HCT116 (cell line): ENCODE measurements at regions not wholly inside any gene's neighbourhood (a gene's known extent, or its start where the extent isn't known, plus 50 kb on each side); places are given as distances from the start of the nearest gene placed in this dataset.

Experiments
- ATAC-seq: fragments of 200-7000 bp; cut with Tn5 transposase; 2 replicates; pipeline ENCODE4 v1.9.1; 2020; ENCODE audit warnings: mild to moderate bottlenecking, moderate library complexity
- BruUV-seq: library from RNA; stranded (reverse); fragments of 400-500 nt; replicated peaks from 2 replicates; lab custom pipeline; 2021; lab: Mats Ljungman, UMichigan
- CTCF ChIA-PET: fragments of 300-600 bp; sonication (Branson Sonifier 250); formaldehyde crosslinking; loops from one replicate; lab custom pipeline; 2021; ENCODE audit warnings: antibody characterized with exemption; lab: Charles Lee
- POLR2A ChIA-PET: fragments of 300-600, 350-600 bp; sonication (Branson Sonifier 250); formaldehyde crosslinking; loops from one replicate; lab custom pipeline; 2021; ENCODE audit warnings: antibody characterized with exemption; lab: Charles Lee
- RAD21 ChIA-PET, 2 experiments: fragments of 300-600 bp; sonication (Branson Sonifier 250); formaldehyde crosslinking; loops; one replicate each; lab custom pipeline; 2023; ENCODE audit warnings: low total read pairs in 2 of 2; ENCODE audit not compliant: uncharacterized antibody in 2 of 2, unreplicated experiment in 2 of 2, low non-redundant PET in 1 of 2; lab: Charles Lee
- DNase-seq: peaks from one replicate; pipeline ENCODE4 v3.0.0-alpha.2; 2010; ENCODE audit warnings: low read depth, low spot score
- H2AFZ ChIP-seq: fragments of 200-600 bp; shearing (Covaris generic), sonication (generic); 2 replicates; pipeline ENCODE4 v1.6.1; 2017; ENCODE audit warnings: low read depth, mixed run types, mixed read lengths, antibody characterized with exemption, low read length; ENCODE audit not compliant: poor library complexity, severe bottlenecking
- H3K27ac ChIP-seq: 2 replicates; pipeline ENCODE4 v1.5.1; 2012; ENCODE audit warnings: low read depth, low read length
- H3K27me3 ChIP-seq: fragments of 200-600 bp; sonication (generic); 2 replicates; pipeline ENCODE4 v1.6.1; 2016; ENCODE audit warnings: mixed run types, low read length, mixed read lengths; ENCODE audit not compliant: insufficient read depth
- H3K36me3 ChIP-seq, 2 experiments: fragments of 200-500 bp in 1 of 2; fragments of 200-600 bp in 1 of 2; sonication (Bioruptor generic) in 1 of 2; sonication (generic) in 1 of 2; 2 replicates each; pipeline versions ENCODE4 v1.5.1 to v1.6.1; 2014 to 2016; ENCODE audit warnings: low read length in 2 of 2, inconsistent platforms in 1 of 2, mixed read lengths in 1 of 2, mixed run types in 1 of 2; ENCODE audit not compliant: insufficient read depth in 2 of 2, control insufficient read depth in 1 of 2
- H3K4me1 ChIP-seq, 2 experiments: fragments of 200-600 bp in 1 of 2; sonication (generic) in 1 of 2; 2 replicates each; pipeline versions ENCODE4 v1.5.1 to v1.6.1; 2012 to 2017; ENCODE audit warnings: low read length in 2 of 2, inconsistent platforms in 1 of 2, mild to moderate bottlenecking in 1 of 2, mixed read lengths in 1 of 2, mixed run types in 1 of 2, moderate library complexity in 1 of 2; ENCODE audit not compliant: insufficient read depth in 2 of 2, control insufficient read depth in 1 of 2
- H3K4me2 ChIP-seq: fragments of 200-600 bp; sonication (generic); 2 replicates; pipeline ENCODE4 v1.6.1; 2017; ENCODE audit warnings: mixed run types, low read length, mixed read lengths
- H3K4me3 ChIP-seq, 2 experiments: fragments of 200-600 bp in 1 of 2; sonication (generic) in 1 of 2; replicated peaks in 1 of 2; 2 replicates each; pipeline ENCODE4 v1.5.1; 2011 to 2016; ENCODE audit warnings: low read length in 2 of 2, control low read depth in 1 of 2, low read depth in 1 of 2, mild to moderate bottlenecking in 1 of 2, mixed read lengths in 1 of 2, mixed run types in 1 of 2
- H3K79me2 ChIP-seq: fragments of 200-600 bp; sonication (generic); 2 replicates; pipeline ENCODE4 v1.6.1; 2017; ENCODE audit warnings: mild to moderate bottlenecking, mixed run types, low read length, moderate library complexity, mixed read lengths; ENCODE audit not compliant: insufficient read depth
- H3K9ac ChIP-seq: fragments of 200-600 bp; sonication (generic); 2 replicates; pipeline ENCODE4 v1.6.1; 2016; ENCODE audit warnings: low read length, mixed read lengths
- H3K9me2 ChIP-seq: fragments of 200-600 bp; sonication (generic), shearing (Covaris generic); 2 replicates; pipeline ENCODE4 v1.6.1; 2017; ENCODE audit warnings: mixed run types, mild to moderate bottlenecking, moderate library complexity; ENCODE audit not compliant: insufficient read depth
- H3K9me3 ChIP-seq, 2 experiments: fragments of 200-500 bp in 1 of 2; fragments of 200-600 bp in 1 of 2; sonication (Bioruptor generic) in 1 of 2; sonication (generic) in 1 of 2; 2 replicates each; pipeline ENCODE4 v1.6.1; 2014 to 2017; ENCODE audit warnings: low read length in 2 of 2, mixed read lengths in 2 of 2, inconsistent platforms in 1 of 2, low read depth in 1 of 2, mild to moderate bottlenecking in 1 of 2, mixed run types in 1 of 2, moderate library complexity in 1 of 2; ENCODE audit not compliant: control insufficient read depth in 1 of 2, insufficient read depth in 1 of 2
- H4K20me1 ChIP-seq: fragments of 200-600 bp; sonication (generic), shearing (Covaris generic); 2 replicates; pipeline ENCODE4 v1.6.1; 2017; ENCODE audit warnings: mixed run types, mild to moderate bottlenecking, moderate library complexity; ENCODE audit not compliant: insufficient read depth
- CEBPB ChIP-seq: IDR thresholded peaks from 2 replicates; pipeline ENCODE4 v1.6.1; 2012; ENCODE audit warnings: low read depth
- EZH2 ChIP-seq: fragments of 200-600 bp; sonication (generic); IDR thresholded peaks from 2 replicates; pipeline ENCODE4 v1.6.1; 2017; ENCODE audit warnings: antibody characterized with exemption, mixed run types
- EZH2phosphoT487 ChIP-seq: fragments of 200-600 bp; IDR thresholded peaks from 2 replicates; pipeline ENCODE4 v1.6.1; 2018; ENCODE audit warnings: antibody characterized with exemption, borderline replicate concordance
- FOSL1 ChIP-seq: IDR thresholded peaks from 2 replicates; pipeline ENCODE4 v1.6.1; 2012; ENCODE audit warnings: low read depth
- JUND ChIP-seq: IDR thresholded peaks from 2 replicates; pipeline ENCODE4 v1.6.1; 2012
- YY1 ChIP-seq: IDR thresholded peaks from 2 replicates; pipeline ENCODE4 v1.6.1; 2011; ENCODE audit warnings: low read length, low read depth, moderate library complexity, mild to moderate bottlenecking; ENCODE audit not compliant: insufficient replicate concordance; ENCODE audit errors: extremely low read depth
- intact Hi-C: fragments of 100-400 bp; cut with micrococcal nuclease; formaldehyde crosslinking; loops from 2 replicates; pipeline ENCODE4 v1.10.0; 2022
- TF ChIP-seq, protein P1 (sequence below): IDR thresholded peaks from 2 replicates; pipeline ENCODE4 v1.6.1; 2012; ENCODE audit warnings: low read depth
- TF ChIP-seq, protein P2 (sequence below), 3 experiments: fragments of 200-600 bp in 1 of 3; sonication (generic) in 1 of 3; IDR thresholded peaks in 2 of 3; conservative IDR thresholded peaks in 1 of 3; 2 replicates each; pipeline ENCODE4 v1.5.1; 2012 to 2017; ENCODE audit warnings: low read depth in 2 of 3, low read length in 2 of 3, antibody characterized with exemption in 1 of 3, borderline replicate concordance in 1 of 3, control low read depth in 1 of 3, mild to moderate bottlenecking in 1 of 3, mixed read lengths in 1 of 3, mixed run types in 1 of 3, moderate library complexity in 1 of 3; ENCODE audit not compliant: insufficient read depth in 1 of 3
- TF ChIP-seq, protein P3 (sequence below): IDR thresholded peaks from 2 replicates; pipeline ENCODE4 v1.6.1; 2012
- TF ChIP-seq, protein P4 (sequence below): IDR thresholded peaks from 2 replicates; pipeline ENCODE4 v1.6.1; 2012

DNA sequence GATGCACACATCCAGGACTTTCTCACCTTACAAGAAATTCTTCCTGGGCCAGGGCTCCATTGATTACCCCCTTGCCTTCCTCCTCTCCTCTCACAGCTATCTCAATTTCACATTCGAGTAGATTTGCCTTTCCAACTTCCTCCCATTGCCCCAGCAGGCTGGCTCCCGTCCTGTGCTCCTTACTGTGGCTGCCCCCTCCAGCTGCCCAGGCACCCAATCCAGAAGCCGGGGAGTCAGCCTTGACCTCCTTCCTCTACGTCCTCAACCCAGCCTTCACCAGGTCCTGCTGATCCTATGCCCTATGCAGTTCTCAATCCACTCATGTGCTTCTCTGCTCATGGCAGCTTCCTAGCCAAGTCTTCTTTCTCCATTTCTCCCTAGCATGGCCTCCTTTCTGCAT is 85.7 kb upstream of the GPR26 start (continued):
- TF ChIP-seq, protein P1, sequence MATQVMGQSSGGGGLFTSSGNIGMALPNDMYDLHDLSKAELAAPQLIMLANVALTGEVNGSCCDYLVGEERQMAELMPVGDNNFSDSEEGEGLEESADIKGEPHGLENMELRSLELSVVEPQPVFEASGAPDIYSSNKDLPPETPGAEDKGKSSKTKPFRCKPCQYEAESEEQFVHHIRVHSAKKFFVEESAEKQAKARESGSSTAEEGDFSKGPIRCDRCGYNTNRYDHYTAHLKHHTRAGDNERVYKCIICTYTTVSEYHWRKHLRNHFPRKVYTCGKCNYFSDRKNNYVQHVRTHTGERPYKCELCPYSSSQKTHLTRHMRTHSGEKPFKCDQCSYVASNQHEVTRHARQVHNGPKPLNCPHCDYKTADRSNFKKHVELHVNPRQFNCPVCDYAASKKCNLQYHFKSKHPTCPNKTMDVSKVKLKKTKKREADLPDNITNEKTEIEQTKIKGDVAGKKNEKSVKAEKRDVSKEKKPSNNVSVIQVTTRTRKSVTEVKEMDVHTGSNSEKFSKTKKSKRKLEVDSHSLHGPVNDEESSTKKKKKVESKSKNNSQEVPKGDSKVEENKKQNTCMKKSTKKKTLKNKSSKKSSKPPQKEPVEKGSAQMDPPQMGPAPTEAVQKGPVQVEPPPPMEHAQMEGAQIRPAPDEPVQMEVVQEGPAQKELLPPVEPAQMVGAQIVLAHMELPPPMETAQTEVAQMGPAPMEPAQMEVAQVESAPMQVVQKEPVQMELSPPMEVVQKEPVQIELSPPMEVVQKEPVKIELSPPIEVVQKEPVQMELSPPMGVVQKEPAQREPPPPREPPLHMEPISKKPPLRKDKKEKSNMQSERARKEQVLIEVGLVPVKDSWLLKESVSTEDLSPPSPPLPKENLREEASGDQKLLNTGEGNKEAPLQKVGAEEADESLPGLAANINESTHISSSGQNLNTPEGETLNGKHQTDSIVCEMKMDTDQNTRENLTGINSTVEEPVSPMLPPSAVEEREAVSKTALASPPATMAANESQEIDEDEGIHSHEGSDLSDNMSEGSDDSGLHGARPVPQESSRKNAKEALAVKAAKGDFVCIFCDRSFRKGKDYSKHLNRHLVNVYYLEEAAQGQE = no peak
- TF ChIP-seq, protein P2, sequence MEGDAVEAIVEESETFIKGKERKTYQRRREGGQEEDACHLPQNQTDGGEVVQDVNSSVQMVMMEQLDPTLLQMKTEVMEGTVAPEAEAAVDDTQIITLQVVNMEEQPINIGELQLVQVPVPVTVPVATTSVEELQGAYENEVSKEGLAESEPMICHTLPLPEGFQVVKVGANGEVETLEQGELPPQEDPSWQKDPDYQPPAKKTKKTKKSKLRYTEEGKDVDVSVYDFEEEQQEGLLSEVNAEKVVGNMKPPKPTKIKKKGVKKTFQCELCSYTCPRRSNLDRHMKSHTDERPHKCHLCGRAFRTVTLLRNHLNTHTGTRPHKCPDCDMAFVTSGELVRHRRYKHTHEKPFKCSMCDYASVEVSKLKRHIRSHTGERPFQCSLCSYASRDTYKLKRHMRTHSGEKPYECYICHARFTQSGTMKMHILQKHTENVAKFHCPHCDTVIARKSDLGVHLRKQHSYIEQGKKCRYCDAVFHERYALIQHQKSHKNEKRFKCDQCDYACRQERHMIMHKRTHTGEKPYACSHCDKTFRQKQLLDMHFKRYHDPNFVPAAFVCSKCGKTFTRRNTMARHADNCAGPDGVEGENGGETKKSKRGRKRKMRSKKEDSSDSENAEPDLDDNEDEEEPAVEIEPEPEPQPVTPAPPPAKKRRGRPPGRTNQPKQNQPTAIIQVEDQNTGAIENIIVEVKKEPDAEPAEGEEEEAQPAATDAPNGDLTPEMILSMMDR (IDR thresholded peaks at IDR 0.05 in 2 of 3, conservative IDR thresholded peaks at IDR 0.05 in 1 of 3; ENCODE audit: borderline replicate concordance in 1 of 3, insufficient read depth in 1 of 3, low read depth in 2 of 3, low read length in 2 of 3) = no peak
- TF ChIP-seq FOSL1 (no peak), JUND (no peak)

DNA sequence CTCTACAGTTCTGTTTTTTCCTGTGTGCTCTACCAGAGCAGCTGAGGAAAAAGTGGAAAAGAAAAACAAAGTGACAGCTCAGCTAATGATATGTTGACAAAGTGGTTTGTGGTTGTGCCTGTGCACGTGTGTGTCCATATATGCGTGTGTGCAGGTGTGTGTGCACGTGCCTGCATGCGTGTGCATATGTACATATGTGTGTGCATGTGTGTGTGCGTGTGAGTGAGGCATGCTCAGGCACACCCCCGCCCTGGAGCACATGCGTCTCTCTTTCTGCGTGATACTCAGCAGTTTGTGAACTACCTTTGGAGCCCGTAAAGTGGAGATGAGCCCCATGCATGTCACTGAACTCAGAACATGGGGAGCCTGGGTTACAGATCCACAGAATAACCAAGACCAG is 84.5 kb upstream of the GPR26 start:
- Histone ChIP-seq H3K9me2 (no peaks in the 10 kb centered on the region), H3K4me3 (no peak overlapping the region), H3K27me3 (peaks cover 51% of the 10 kb centered on the region)
- intact Hi-C loops = loop anchor here (2.0 to 5.0 kb wide), 4 partner anchors 61 to 1161 kb away; partner anchors contain the start of gene FAM53B
- POLR2A ChIA-PET = no interaction called here
- no TSS peak for BruUV-seq
- no peak for DNase-seq
- TF ChIP-seq CEBPB (no peak), EZH2phosphoT487 (no peak), EZH2 (no peak), YY1 (no peak)
- TF ChIP-seq, protein P2 (IDR thresholded peaks at IDR 0.05 in 2 of 3, conservative IDR thresholded peaks at IDR 0.05 in 1 of 3; ENCODE audit: borderline replicate concordance in 1 of 3, insufficient read depth in 1 of 3, low read depth in 2 of 3, low read length in 2 of 3) = no peak
- TF ChIP-seq, protein P3, sequence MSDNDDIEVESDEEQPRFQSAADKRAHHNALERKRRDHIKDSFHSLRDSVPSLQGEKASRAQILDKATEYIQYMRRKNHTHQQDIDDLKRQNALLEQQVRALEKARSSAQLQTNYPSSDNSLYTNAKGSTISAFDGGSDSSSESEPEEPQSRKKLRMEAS = no peak
- TF ChIP-seq, protein P4, sequence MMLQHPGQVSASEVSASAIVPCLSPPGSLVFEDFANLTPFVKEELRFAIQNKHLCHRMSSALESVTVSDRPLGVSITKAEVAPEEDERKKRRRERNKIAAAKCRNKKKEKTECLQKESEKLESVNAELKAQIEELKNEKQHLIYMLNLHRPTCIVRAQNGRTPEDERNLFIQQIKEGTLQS = no peak
- TF ChIP-seq, all 23 proteins: peak for 0
- ATAC-seq = 0 out of 2 replicates have a peak, but pooled peaks have one; percentile 4
- H3K79me2 ChIP-seq = no peaks in the 10 kb centered on the region
- no peak overlapping the region for H2AFZ ChIP-seq
- CTCF ChIA-PET = interaction anchor here (0.9 to 2.9 kb wide), 14 partner anchors 8 to 822 kb away, joined by 3 to 25 read pairs (median 4); no protein-coding TSS in a partner anchor
- peaks cover 0 to 3% of the 10 kb centered on the region in 2 experiments; a peak in 2 of 4 replicates for H3K4me1 ChIP-seq
- H3K4me2 ChIP-seq = no peak overlapping the region
- no peak overlapping the region for H3K27ac ChIP-seq
- no peaks in the 10 kb centered on the region for H3K36me3 ChIP-seq
- H4K20me1 ChIP-seq = no peaks in the 10 kb centered on the region
- no peak overlapping the region for H3K9ac ChIP-seq
- RAD21 ChIA-PET = interaction anchor here (0.9 to 1.3 kb wide), 3 partner anchors 315 to 380 kb away, joined by 3 read pairs; no protein-coding TSS in a partner anchor
- no peaks in the 10 kb centered on the region for H3K9me3 ChIP-seq
